ENCODE measurements at regions not wholly inside any gene's neighbourhood (a gene's known extent, or its start where the extent isn't known, plus 50 kb on each side); places are given as distances from the start of the nearest gene placed in this dataset.

DNA sequence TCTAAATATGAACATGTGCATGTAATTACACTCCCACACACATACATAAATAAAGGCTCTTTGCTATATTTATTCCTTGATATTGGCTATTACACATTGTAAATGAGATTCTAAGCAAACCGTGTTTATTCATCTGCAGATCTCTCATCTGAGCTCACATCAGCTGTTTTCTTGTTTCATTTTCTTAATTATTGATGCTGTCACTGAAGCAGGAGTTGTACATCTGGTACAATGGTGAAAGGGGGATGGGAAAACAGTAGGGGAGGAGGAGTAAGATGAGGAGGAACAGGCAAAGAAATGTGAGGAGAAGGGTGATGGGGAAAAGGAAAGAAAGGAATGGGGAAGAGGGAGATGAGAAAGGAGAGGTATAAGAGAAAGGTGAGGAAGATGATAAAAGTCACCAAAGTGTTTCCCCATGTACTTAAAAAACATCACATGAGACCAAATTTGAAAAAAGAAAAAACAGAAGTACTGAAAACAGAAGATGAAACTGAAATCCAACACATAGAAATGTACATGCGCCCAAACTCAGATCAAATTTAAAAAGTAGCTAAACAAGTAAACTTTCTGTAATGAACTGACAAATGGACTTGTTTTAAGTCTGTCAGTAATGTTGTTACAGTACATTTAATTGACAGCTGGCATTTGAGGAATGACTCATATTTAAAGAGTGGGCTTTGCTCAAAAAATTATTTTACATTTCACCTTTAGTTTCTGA lies 472.2 kb downstream of the ARL4A start:
- no peak for ATAC-seq
- Histone ChIP-seq H3K9me3 (no peaks in the 10 kb centered on the region), H3K27me3 (no peaks in the 10 kb centered on the region), H3K27ac (no peak overlapping the region), H3K4me1 (no peaks in the 10 kb centered on the region), H3K36me3 (no peaks in the 10 kb centered on the region), H3K4me3 (no peak overlapping the region)
- WGBS, 2 donors (ENCODE audit: low coverage in 1 of 2): 78 to 100% methylated on average over 1 to 2 of the region's 2 CpGs
- TF ChIP-seq, protein P1, sequence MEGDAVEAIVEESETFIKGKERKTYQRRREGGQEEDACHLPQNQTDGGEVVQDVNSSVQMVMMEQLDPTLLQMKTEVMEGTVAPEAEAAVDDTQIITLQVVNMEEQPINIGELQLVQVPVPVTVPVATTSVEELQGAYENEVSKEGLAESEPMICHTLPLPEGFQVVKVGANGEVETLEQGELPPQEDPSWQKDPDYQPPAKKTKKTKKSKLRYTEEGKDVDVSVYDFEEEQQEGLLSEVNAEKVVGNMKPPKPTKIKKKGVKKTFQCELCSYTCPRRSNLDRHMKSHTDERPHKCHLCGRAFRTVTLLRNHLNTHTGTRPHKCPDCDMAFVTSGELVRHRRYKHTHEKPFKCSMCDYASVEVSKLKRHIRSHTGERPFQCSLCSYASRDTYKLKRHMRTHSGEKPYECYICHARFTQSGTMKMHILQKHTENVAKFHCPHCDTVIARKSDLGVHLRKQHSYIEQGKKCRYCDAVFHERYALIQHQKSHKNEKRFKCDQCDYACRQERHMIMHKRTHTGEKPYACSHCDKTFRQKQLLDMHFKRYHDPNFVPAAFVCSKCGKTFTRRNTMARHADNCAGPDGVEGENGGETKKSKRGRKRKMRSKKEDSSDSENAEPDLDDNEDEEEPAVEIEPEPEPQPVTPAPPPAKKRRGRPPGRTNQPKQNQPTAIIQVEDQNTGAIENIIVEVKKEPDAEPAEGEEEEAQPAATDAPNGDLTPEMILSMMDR (IDR thresholded peaks at IDR 0.05): no peak
- TF ChIP-seq POLR2A (IDR thresholded peaks at IDR 0.05): no peak
- TF ChIP-seq POLR2AphosphoS5 (IDR thresholded peaks at IDR 0.05): no peak
- TF ChIP-seq EP300 (IDR thresholded peaks at IDR 0.05): no peak

DNA sequence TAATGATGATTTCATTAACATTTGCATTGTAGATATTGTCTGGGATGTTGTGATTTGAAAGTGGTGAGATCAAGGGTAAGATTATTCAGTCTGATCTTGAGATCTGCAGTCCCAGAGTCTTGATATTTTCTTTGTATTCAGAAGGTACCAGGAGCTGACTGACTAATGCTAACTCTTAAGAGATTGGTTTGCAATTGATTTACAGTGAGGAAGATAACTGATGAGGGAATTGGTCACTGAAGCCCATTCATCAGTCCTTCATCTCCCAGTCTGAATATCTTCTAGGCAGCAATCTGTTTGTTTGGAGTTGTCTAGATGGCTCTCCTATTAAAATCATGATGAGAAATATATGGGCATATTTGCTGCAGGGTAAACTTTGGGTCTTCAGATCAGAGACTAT lies 473.7 kb downstream of the ARL4A start:
- Histone ChIP-seq H3K9me3 (no peaks in the 10 kb centered on the region), H3K36me3 (no peaks in the 10 kb centered on the region), H3K4me1 (no peaks in the 10 kb centered on the region), H3K27ac (no peak overlapping the region), H3K4me3 (no peak overlapping the region), H3K27me3 (no peaks in the 10 kb centered on the region)
- ATAC-seq: no peak
- TF ChIP-seq, protein P1 (IDR thresholded peaks at IDR 0.05): no peak

DNA sequence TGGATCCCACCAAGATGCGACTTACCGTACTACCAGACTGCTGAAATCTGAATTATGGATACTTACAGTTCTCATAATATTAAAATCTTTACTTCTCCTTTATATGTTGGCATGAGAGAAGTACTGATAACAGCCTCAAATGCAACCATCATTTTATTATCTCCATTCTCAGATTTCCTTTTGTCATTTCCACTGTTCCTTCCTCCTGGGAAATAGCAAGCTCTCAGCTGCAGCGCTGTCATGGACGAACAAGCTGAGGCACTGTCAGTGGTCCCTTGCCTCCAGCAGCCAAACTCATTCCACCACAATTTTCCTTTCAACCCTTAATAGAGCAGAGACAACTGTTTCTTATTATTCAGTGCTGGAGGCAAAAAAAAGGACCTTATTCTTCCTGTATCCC lies 478.4 kb downstream of the ARL4A start:
- Histone ChIP-seq H3K4me1 (no peaks in the 10 kb centered on the region), H3K27ac (no peak overlapping the region), H3K27me3 (no peaks in the 10 kb centered on the region), H3K36me3 (no peaks in the 10 kb centered on the region), H3K9me3 (no peaks in the 10 kb centered on the region), H3K4me3 (no peak overlapping the region)
- WGBS, 2 donors (ENCODE audit: low coverage in 1 of 2): 69 to 82% methylated on average over 4 of the region's 4 CpGs
- no peak for ATAC-seq
- no peak for TF ChIP-seq EP300 (IDR thresholded peaks at IDR 0.05)
- TF ChIP-seq, protein P1 (IDR thresholded peaks at IDR 0.05): no peak

DNA sequence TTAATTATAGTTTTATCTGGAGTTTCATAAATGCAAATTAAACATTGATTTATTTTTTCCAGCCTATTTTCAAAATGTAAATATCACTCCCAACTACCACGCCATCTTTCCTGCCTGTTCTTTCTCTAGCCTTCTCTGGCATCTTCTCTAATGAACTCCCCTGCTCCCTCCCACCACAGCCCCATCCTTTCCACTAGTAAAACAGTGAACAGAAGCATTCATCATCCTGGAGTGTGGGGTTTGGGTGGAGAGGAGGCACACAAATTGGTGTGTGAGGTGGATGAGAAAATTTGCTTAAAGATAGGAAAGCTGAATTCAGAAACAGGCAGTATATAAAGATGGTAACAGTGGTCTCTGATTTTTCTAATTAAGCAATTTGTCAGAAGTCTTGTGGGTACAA lies 479.4 kb downstream of the ARL4A start:
- Histone ChIP-seq H3K9me3 (no peaks in the 10 kb centered on the region), H3K4me3 (no peak overlapping the region), H3K36me3 (no peaks in the 10 kb centered on the region), H3K27ac (no peak overlapping the region), H3K27me3 (no peaks in the 10 kb centered on the region), H3K4me1 (no peaks in the 10 kb centered on the region)
- no peak for ATAC-seq
- no peak for TF ChIP-seq POLR2A (IDR thresholded peaks at IDR 0.05)
- TF ChIP-seq, protein P1 (IDR thresholded peaks at IDR 0.05): no peak
- TF ChIP-seq EP300 (IDR thresholded peaks at IDR 0.05): no peak
- TF ChIP-seq POLR2AphosphoS5 (IDR thresholded peaks at IDR 0.05): no peak
- WGBS, 2 donors (ENCODE audit: low coverage in 1 of 2): 81% methylated on average over 1 of the region's 1 CpG; no CpG with 5 or more reads in 1 of the 2 donors

DNA sequence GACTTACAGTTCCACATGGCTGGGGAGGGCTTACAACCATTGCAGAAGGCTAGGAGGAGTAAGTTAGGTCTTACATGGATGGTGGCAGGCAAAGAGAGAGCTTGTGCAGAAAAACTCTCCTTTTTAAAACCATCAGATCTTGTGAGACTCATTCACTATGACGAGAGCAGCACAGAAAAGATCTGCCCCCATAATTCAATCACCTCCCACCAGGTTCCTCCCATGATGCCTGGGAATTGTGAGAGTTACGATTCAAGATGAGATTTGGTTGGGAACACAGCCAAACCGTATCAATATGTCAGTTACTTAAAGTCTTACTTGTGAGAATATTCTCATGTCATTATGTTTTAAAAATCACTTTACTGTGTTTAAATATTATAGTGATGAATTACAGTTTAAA lies 481.9 kb downstream of the ARL4A start:
- no peak for ATAC-seq
- H3K4me1 ChIP-seq: no peaks in the 10 kb centered on the region
- TF ChIP-seq, protein P1 (IDR thresholded peaks at IDR 0.05): no peak
- TF ChIP-seq POLR2A (IDR thresholded peaks at IDR 0.05): no peak
- no peak for TF ChIP-seq POLR2AphosphoS5 (IDR thresholded peaks at IDR 0.05)
- TF ChIP-seq EP300 (IDR thresholded peaks at IDR 0.05): no peak
- no peaks in the 10 kb centered on the region for H3K36me3 ChIP-seq
- WGBS, 2 donors (ENCODE audit: low coverage in 1 of 2): 45 to 64% methylated on average over 3 of the region's 3 CpGs
- no peak overlapping the region for H3K27ac ChIP-seq
- no peak overlapping the region for H3K4me3 ChIP-seq
- no peaks in the 10 kb centered on the region for H3K9me3 ChIP-seq
- H3K27me3 ChIP-seq: no peaks in the 10 kb centered on the region
